GM12878 (cell line): ENCODE measurements at regions not wholly inside any gene's neighbourhood (a gene's known extent, or its start where the extent isn't known, plus 50 kb on each side); places are given as distances from the start of the nearest gene placed in this dataset.

ENCODE experiments used
- ATAC-seq: fragments of 200-7000 bp; cut with Tn5 transposase; 3 replicates; pipeline ENCODE4 v1.9.1; 2020; ENCODE audit warnings: mild to moderate bottlenecking, moderate library complexity
- BruUV-seq: library from RNA; stranded (reverse); fragments of 400-500 nt; replicated peaks from 2 replicates; lab custom pipeline; 2021; lab: Mats Ljungman, UMichigan
- CTCF ChIA-PET: fragments of 300-600 bp; sonication (Branson Sonifier 250); formaldehyde crosslinking; extraction: SDS; loops from one replicate; lab custom pipeline; 2021; ENCODE audit warnings: inconsistent platforms; lab: Yijun Ruan, JAX
- POLR2A ChIA-PET: fragments of 350-600 bp; formaldehyde crosslinking; extraction: SDS; loops from one replicate; lab custom pipeline; 2021; ENCODE audit warnings: inconsistent platforms; lab: Charles Lee
- RAD21 ChIA-PET: fragments of 300-600 bp; sonication (Branson Sonifier 250); formaldehyde crosslinking; loops from one replicate; lab custom pipeline; 2023; ENCODE audit warnings: antibody characterized with exemption; ENCODE audit not compliant: unreplicated experiment; lab: Charles Lee
- SMC1A ChIA-PET: fragments of 300-600 bp; sonication (Branson Sonifier 250); formaldehyde crosslinking; loops from one replicate; lab custom pipeline; 2023; ENCODE audit not compliant: unreplicated experiment, uncharacterized antibody; lab: Charles Lee
- DNase-seq: peaks from one replicate; pipeline ENCODE4 v3.0.0-alpha.2; 2011; ENCODE audit warnings: low read depth, low spot score
- FAIRE-seq: peaks from 3 replicates; lab custom pipeline; 2011; peaks lifted over from hg19 to GRCh38; lab: Jason Lieb, UNC
- H2AFZ ChIP-seq: 2 replicates; pipeline ENCODE4 v1.6.0; 2011; ENCODE audit warnings: low read depth, low read length, control low read depth; ENCODE audit not compliant: control insufficient read depth
- H3K27ac ChIP-seq: 2 replicates; pipeline ENCODE4 v1.5.1; 2011; ENCODE audit warnings: control low read depth; ENCODE audit not compliant: control insufficient read depth, insufficient read depth
- H3K27me3 ChIP-seq, 2 experiments: replicated peaks in 1 of 2; 2 replicates each; pipeline versions ENCODE4 v1.6.0 to v1.6.1; 2011; ENCODE audit warnings: low read length in 1 of 2; ENCODE audit not compliant: control insufficient read depth in 2 of 2, insufficient read depth in 2 of 2
- H3K36me3 ChIP-seq, 2 experiments: 2 replicates each; pipeline ENCODE4 v1.5.1; 2011; ENCODE audit warnings: low read length in 1 of 2; ENCODE audit not compliant: control insufficient read depth in 2 of 2, insufficient read depth in 2 of 2
- H3K4me1 ChIP-seq: 2 replicates; pipeline ENCODE4 v1.6.1; 2011; ENCODE audit warnings: mild to moderate bottlenecking, low read length, moderate library complexity, mixed read lengths; ENCODE audit not compliant: control insufficient read depth, insufficient read depth
- H3K4me2 ChIP-seq: 2 replicates; pipeline ENCODE4 v1.6.0; 2011; ENCODE audit warnings: control low read depth; ENCODE audit not compliant: control insufficient read depth, insufficient read depth
- H3K4me3 ChIP-seq: fragments of 200-600 bp; sonication (generic); 2 replicates; pipeline ENCODE4 v1.5.1; 2016
- H3K79me2 ChIP-seq: 2 replicates; pipeline ENCODE4 v1.6.0; 2011; ENCODE audit warnings: low read length; ENCODE audit not compliant: control insufficient read depth, insufficient read depth
- H3K9ac ChIP-seq: 2 replicates; pipeline ENCODE4 v1.8.0; 2011; ENCODE audit warnings: low read length, control low read depth, mixed read lengths; ENCODE audit not compliant: control insufficient read depth, insufficient read depth
- H3K9me3 ChIP-seq: replicated peaks from 3 replicates; pipeline ENCODE4 v1.5.1; 2011; ENCODE audit warnings: mild to moderate bottlenecking, low read length; ENCODE audit not compliant: control insufficient read depth, insufficient read depth
- H4K20me1 ChIP-seq: 2 replicates; pipeline ENCODE4 v1.6.0; 2011; ENCODE audit not compliant: control insufficient read depth, insufficient read depth
- BCL11A ChIP-seq: IDR thresholded peaks from 2 replicates; pipeline ENCODE4 v1.6.1; 2011; ENCODE audit warnings: low read depth, low read length
- EED ChIP-seq: sonication (generic); IDR thresholded peaks from 2 replicates; pipeline ENCODE4 v1.6.1; 2016; ENCODE audit warnings: antibody characterized with exemption, low read depth
- POLR2AphosphoS5 ChIP-seq: IDR thresholded peaks from 2 replicates; pipeline ENCODE4 v1.6.1; 2011; ENCODE audit warnings: mild to moderate bottlenecking, low read length, inconsistent platforms
- RFX5 ChIP-seq: IDR thresholded peaks from 2 replicates; pipeline ENCODE4 v1.6.1; 2011; ENCODE audit warnings: low read depth, low read length, improper control_type of control experiment
- SPI1 ChIP-seq: IDR thresholded peaks from 2 replicates; pipeline ENCODE4 v1.6.1; 2011; ENCODE audit warnings: low read depth, mild to moderate bottlenecking, low read length, moderate library complexity, borderline replicate concordance; ENCODE audit not compliant: insufficient read depth
- WRNIP1 ChIP-seq: IDR thresholded peaks from 2 replicates; pipeline ENCODE4 v1.6.1; 2011; ENCODE audit warnings: low read depth, low read length, improper control_type of control experiment, borderline replicate concordance
- ZNF207 ChIP-seq: fragments of 450-650 bp; IDR thresholded peaks from 2 replicates; pipeline ENCODE4 v1.6.1; 2014; ENCODE audit warnings: antibody characterized with exemption, mild to moderate bottlenecking, borderline replicate concordance
- ZNF24 ChIP-seq: fragments of 450-650 bp; IDR thresholded peaks from 2 replicates; pipeline ENCODE4 v1.6.1; 2017; ENCODE audit warnings: antibody characterized with exemption, mild to moderate bottlenecking
- ZNF274 ChIP-seq: IDR thresholded peaks from one replicate; pipeline ENCODE4 v1.8.0; 2011; ENCODE audit not compliant: insufficient read length, insufficient read depth
- ZNF622 ChIP-seq: fragments of 450-650 bp; IDR thresholded peaks from 2 replicates; pipeline ENCODE4 v1.6.1; 2017; ENCODE audit warnings: mild to moderate bottlenecking, inconsistent platforms
- WGBS: methylation state at CpG from one replicate; pipeline ENCODE4 v1.1.6; 2016; ENCODE audit warnings: low lambda C conversion rate; ENCODE audit not compliant: insufficient replicate concordance, insufficient coverage; ENCODE audit errors: missing lambda C conversion rate; 5-methylcytosine and 5-hydroxymethylcytosine counted together
- in situ Hi-C: fragments of 300-500 bp; cut with MboI; formaldehyde crosslinking; loops from 9 replicates; pipeline ENCODE4 v1.14.3; 2018; ENCODE audit warnings: mixed read lengths
- intact Hi-C: fragments of 100-400 bp; cut with micrococcal nuclease; formaldehyde crosslinking; loops from one replicate; pipeline ENCODE4 v1.14.2; 2022; ENCODE audit not compliant: unreplicated experiment
- TF ChIP-seq, protein P1 (sequence below): fragments of 450-650 bp; IDR thresholded peaks from 2 replicates; pipeline ENCODE4 v1.6.1; 2017; ENCODE audit warnings: borderline replicate concordance
- TF ChIP-seq, protein P2 (sequence below): fragments of 450-650 bp; IDR thresholded peaks from 2 replicates; pipeline ENCODE4 v1.6.1; 2016; ENCODE audit warnings: mild to moderate bottlenecking
- TF ChIP-seq, protein P3 (sequence below): IDR thresholded peaks from 2 replicates; pipeline ENCODE4 v1.6.1; 2011; ENCODE audit warnings: borderline replicate concordance, low read depth, mild to moderate bottlenecking, moderate library complexity, low read length; ENCODE audit not compliant: insufficient read depth, poor library complexity, severe bottlenecking

DNA sequence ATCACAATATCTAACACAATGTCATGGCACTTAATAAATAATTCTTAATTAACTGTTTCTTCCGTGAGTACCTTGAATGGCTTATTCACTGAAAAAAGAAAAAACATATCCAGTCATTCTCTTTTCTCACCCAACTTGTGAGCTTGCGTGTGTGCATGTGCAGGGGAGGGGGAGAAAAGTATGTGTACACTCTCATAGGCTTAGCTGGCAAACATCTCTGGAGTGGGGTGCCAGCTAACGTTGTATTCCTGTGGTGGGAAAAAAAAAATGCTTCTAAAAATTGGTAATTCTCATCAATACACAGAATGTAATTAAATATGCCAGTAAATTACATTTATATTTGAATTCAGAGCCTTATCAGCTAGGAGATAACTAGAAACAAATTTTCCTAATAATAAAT is 291.9 kb upstream of the NOX3 start (continued):
- TF ChIP-seq, protein P1, sequence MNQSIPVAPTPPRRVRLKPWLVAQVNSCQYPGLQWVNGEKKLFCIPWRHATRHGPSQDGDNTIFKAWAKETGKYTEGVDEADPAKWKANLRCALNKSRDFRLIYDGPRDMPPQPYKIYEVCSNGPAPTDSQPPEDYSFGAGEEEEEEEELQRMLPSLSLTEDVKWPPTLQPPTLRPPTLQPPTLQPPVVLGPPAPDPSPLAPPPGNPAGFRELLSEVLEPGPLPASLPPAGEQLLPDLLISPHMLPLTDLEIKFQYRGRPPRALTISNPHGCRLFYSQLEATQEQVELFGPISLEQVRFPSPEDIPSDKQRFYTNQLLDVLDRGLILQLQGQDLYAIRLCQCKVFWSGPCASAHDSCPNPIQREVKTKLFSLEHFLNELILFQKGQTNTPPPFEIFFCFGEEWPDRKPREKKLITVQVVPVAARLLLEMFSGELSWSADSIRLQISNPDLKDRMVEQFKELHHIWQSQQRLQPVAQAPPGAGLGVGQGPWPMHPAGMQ, result no peak
- no peak for TF ChIP-seq SPI1
- TF ChIP-seq, all 136 proteins: peak for 0

DNA sequence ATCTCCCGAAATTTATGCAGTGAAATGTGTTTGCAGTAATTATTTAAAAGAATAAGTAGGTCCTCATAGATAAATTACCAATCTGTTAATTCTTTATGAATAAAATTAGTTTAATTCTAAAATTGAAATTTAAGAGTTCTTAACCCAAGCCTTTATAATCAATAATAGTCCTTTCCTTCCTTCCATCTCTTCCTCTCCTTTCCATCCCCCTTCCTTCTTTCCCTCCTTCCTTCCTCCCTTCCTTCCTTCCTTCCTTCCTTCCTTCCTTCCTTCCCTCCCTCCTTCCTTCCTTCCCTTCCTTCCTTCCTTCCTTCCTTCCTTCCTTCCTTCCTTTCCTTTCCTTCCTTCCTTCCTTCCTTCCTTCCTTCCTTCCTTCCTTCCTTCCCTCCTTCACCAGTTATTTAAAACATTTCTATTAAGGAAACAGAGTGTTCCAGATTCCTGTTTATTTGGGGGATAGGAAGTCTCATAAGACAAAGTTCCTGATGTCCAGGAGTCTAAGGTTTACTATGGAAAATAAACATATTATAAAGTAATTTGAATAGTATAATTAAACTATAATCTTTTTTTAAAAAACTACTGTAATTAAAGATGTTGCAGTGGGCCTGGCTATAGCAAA is 285.3 kb upstream of the NOX3 start:
- Histone ChIP-seq H3K27me3 (no peaks in the 10 kb centered on the region), H3K9me3 (no peaks in the 10 kb centered on the region), H3K27ac (no peak overlapping the region), H3K4me3 (no peak overlapping the region), H2AFZ (no peak overlapping the region), H3K4me1 (no peaks in the 10 kb centered on the region), H3K36me3 (no peaks in the 10 kb centered on the region), H3K4me2 (no peak overlapping the region), H3K9ac (no peak overlapping the region), H4K20me1 (no peaks in the 10 kb centered on the region), H3K79me2 (no peaks in the 10 kb centered on the region)
- FAIRE-seq (no peak), ATAC-seq (no peak), DNase-seq (no peak)
- no peak for TF ChIP-seq RFX5
- TF ChIP-seq WRNIP1, result no peak
- no peak for TF ChIP-seq ZNF207
- TF ChIP-seq, protein P2, sequence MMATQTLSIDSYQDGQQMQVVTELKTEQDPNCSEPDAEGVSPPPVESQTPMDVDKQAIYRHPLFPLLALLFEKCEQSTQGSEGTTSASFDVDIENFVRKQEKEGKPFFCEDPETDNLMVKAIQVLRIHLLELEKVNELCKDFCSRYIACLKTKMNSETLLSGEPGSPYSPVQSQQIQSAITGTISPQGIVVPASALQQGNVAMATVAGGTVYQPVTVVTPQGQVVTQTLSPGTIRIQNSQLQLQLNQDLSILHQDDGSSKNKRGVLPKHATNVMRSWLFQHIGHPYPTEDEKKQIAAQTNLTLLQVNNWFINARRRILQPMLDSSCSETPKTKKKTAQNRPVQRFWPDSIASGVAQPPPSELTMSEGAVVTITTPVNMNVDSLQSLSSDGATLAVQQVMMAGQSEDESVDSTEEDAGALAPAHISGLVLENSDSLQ, result no peak
- TF ChIP-seq, protein P3, sequence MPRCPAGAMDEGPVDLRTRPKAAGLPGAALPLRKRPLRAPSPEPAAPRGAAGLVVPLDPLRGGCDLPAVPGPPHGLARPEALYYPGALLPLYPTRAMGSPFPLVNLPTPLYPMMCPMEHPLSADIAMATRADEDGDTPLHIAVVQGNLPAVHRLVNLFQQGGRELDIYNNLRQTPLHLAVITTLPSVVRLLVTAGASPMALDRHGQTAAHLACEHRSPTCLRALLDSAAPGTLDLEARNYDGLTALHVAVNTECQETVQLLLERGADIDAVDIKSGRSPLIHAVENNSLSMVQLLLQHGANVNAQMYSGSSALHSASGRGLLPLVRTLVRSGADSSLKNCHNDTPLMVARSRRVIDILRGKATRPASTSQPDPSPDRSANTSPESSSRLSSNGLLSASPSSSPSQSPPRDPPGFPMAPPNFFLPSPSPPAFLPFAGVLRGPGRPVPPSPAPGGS, result no peak
- TF ChIP-seq ZNF274, result no peak
- TF ChIP-seq EED, result no peak
- no peak for TF ChIP-seq ZNF622
- TF ChIP-seq POLR2AphosphoS5, result no peak
- no peak for TF ChIP-seq ZNF24
- TF ChIP-seq BCL11A, result no peak
- SMC1A ChIA-PET, result no interaction called here
- RAD21 ChIA-PET, result no interaction called here
- in situ Hi-C loops (no loop called here), intact Hi-C loops (no loop called here)
- POLR2A ChIA-PET, result no interaction called here
- 0% methylated on average over 1 of the region's 1 CpG for WGBS
- BruUV-seq, result no TSS peak
- CTCF ChIA-PET, result no interaction called here
